ENCODE measurements at regions not wholly inside any gene's neighbourhood (a gene's known extent, or its start where the extent isn't known, plus 50 kb on each side); places are given as distances from the start of the nearest gene placed in this dataset.
A peak's percentile ranks its signal among the peaks of the same experiment; 100 is the strongest.

DNA sequence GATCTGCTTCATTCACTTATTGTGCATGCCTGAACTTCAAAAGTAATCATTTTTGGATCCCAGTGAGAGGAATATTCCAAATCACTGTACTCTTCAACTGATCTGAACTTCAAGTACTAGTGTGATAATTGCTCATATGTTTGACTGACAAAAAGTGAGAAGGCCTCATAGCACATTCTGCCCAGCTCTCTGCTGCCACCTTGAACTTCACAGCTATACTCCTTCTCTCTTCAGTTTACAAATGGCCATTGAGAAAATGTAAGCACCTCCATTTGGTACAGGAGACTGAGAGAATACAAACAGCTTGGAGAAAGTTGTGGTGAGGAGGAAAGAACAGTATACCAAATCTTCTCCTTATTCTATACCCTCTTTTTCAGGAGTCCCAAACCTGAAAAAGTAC is 946.0 kb upstream of the CHAC2 start:
- no peak overlapping the region for H3K4me3 Mint-ChIP-seq (ENCODE audit: unreplicated experiment)
- H3K27ac Mint-ChIP-seq (ENCODE audit: unreplicated experiment), result no peak overlapping the region
- H3K27me3 Mint-ChIP-seq (ENCODE audit: unreplicated experiment), result peaks cover 5% of the 10 kb centered on the region
- peak; percentile 31 for TF ChIP-seq CTCF (IDR thresholded peaks at IDR 0.05)
- H3K36me3 Mint-ChIP-seq (ENCODE audit: unreplicated experiment), result no peaks in the 10 kb centered on the region
- H3K9me3 Mint-ChIP-seq (ENCODE audit: unreplicated experiment), result peaks cover 4% of the 10 kb centered on the region
- no peaks in the 10 kb centered on the region for H3K4me1 Mint-ChIP-seq (ENCODE audit: unreplicated experiment)
- DNase-seq (ENCODE audit: extremely low spot score, unreplicated experiment), result no peak

DNA sequence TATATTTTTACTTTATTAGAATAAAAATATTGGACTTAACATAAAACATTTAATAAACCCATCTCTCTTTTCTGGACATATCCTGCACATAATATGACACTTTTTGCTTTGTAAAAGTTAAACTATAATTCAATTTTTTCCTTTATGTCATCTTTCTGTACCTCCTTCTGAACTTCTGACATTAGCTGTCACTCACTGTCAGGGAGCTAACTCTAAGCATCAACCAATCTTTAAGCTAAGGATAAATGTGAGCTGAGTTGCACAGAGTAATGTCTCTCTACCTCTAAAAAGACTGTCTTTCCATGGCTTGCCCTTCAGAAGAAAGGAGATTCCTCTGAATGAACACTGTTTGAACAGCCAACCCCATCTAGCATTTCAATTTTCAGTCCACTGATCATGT is 948.6 kb upstream of the CHAC2 start:
- H3K9me3 Mint-ChIP-seq (ENCODE audit: unreplicated experiment), result peaks cover 7% of the 10 kb centered on the region
- H3K4me1 Mint-ChIP-seq (ENCODE audit: unreplicated experiment), result no peaks in the 10 kb centered on the region
- H3K27me3 Mint-ChIP-seq (ENCODE audit: unreplicated experiment), result no peaks in the 10 kb centered on the region
- TF ChIP-seq CTCF (IDR thresholded peaks at IDR 0.05), result no peak
- no peaks in the 10 kb centered on the region for H3K36me3 Mint-ChIP-seq (ENCODE audit: unreplicated experiment)
- DNase-seq (ENCODE audit: extremely low spot score, unreplicated experiment), result no peak
- H3K27ac Mint-ChIP-seq (ENCODE audit: unreplicated experiment), result no peak overlapping the region
- H3K4me3 Mint-ChIP-seq (ENCODE audit: unreplicated experiment), result no peak overlapping the region

- Mint-ChIP-seq H3K4me3 (ENCODE audit: unreplicated experiment) (no peak overlapping the region), H3K27me3 (ENCODE audit: unreplicated experiment) (no peaks in the 10 kb centered on the region), H3K36me3 (ENCODE audit: unreplicated experiment) (no peaks in the 10 kb centered on the region), H3K4me1 (ENCODE audit: unreplicated experiment) (no peaks in the 10 kb centered on the region), H3K9me3 (ENCODE audit: unreplicated experiment) (peaks cover 7% of the 10 kb centered on the region), H3K27ac (ENCODE audit: unreplicated experiment) (no peak overlapping the region)
- peak; percentile 38 for TF ChIP-seq CTCF (IDR thresholded peaks at IDR 0.05)
- no peak for DNase-seq (ENCODE audit: extremely low spot score, unreplicated experiment)
Measured at GRCh38 chr2:52810460-52810859, 957.1 kb upstream of the CHAC2 start.

GRCh38 chr2:52805901-52806410 is 961.6 kb upstream of the CHAC2 start:
- no peaks in the 10 kb centered on the region for H3K36me3 Mint-ChIP-seq (ENCODE audit: unreplicated experiment)
- no peak for TF ChIP-seq CTCF (IDR thresholded peaks at IDR 0.05)
- no peak overlapping the region for H3K4me3 Mint-ChIP-seq (ENCODE audit: unreplicated experiment)
- H3K9me3 Mint-ChIP-seq (ENCODE audit: unreplicated experiment), result peaks cover 7% of the 10 kb centered on the region
- DNase-seq (ENCODE audit: extremely low spot score, unreplicated experiment), result no peak
- H3K4me1 Mint-ChIP-seq (ENCODE audit: unreplicated experiment), result no peaks in the 10 kb centered on the region
- H3K27ac Mint-ChIP-seq (ENCODE audit: unreplicated experiment), result no peak overlapping the region
- H3K27me3 Mint-ChIP-seq (ENCODE audit: unreplicated experiment), result no peaks in the 10 kb centered on the region

- Mint-ChIP-seq H3K4me3 (ENCODE audit: unreplicated experiment) (no peak overlapping the region), H3K9me3 (ENCODE audit: unreplicated experiment) (peaks cover 21% of the 10 kb centered on the region), H3K36me3 (ENCODE audit: unreplicated experiment) (no peaks in the 10 kb centered on the region), H3K27me3 (ENCODE audit: unreplicated experiment) (no peaks in the 10 kb centered on the region), H3K4me1 (ENCODE audit: unreplicated experiment) (no peaks in the 10 kb centered on the region), H3K27ac (ENCODE audit: unreplicated experiment) (no peak overlapping the region)
- TF ChIP-seq CTCF (IDR thresholded peaks at IDR 0.05), result no peak
- no peak for DNase-seq (ENCODE audit: extremely low spot score, unreplicated experiment)
Measured at GRCh38 chr2:52794581-52794980, 973.0 kb upstream of the CHAC2 start.
